ENCODE measurements at regions not wholly inside any gene's neighbourhood (a gene's known extent, or its start where the extent isn't known, plus 50 kb on each side); places are given as distances from the start of the nearest gene placed in this dataset.
A peak's percentile ranks its signal among the peaks of the same experiment; 100 is the strongest.

GRCh38 chr20:12199703-12200102 is 282.0 kb downstream of the BTBD3 start:
- H3K9ac ChIP-seq (ENCODE audit: control insufficient read depth, extremely low read depth, insufficient read depth, low read length) = no peak overlapping the region
- dilution Hi-C loops (cut with MboI; ENCODE audit: extremely low pct_ligation_motif_present, low sequenced_read_pairs) = no loop called here
- no peak overlapping the region for H2AFZ ChIP-seq (ENCODE audit: control insufficient read depth, low read length)
- H3K27ac ChIP-seq (ENCODE audit: control insufficient read depth, insufficient read depth, low read length) = no peak overlapping the region
- H3K9me1 ChIP-seq (ENCODE audit: control insufficient read depth, extremely low read depth, insufficient read depth, low read length) = no peaks in the 10 kb centered on the region
- H4K20me1 ChIP-seq (ENCODE audit: control insufficient read depth, extremely low read depth, insufficient read depth, low read length) = no peaks in the 10 kb centered on the region
- H3K4me1 ChIP-seq (ENCODE audit: control insufficient read depth, extremely low read depth, insufficient read depth, low read length) = no peaks in the 10 kb centered on the region
- no peaks in the 10 kb centered on the region for H3K27me3 ChIP-seq (ENCODE audit: control insufficient read depth, extremely low read depth, insufficient read depth, low read length)
- no peak overlapping the region for H3K4me2 ChIP-seq (ENCODE audit: control insufficient read depth, extremely low read depth, insufficient read depth, low read depth, low read length)
- TF ChIP-seq EZH2 (IDR thresholded peaks at IDR 0.05; ENCODE audit: low read length) (no peak), CTCF (optimal IDR thresholded peaks at IDR 0.05 in 1 of 3, IDR thresholded peaks at IDR 0.05 in 1 of 3, conservative IDR thresholded peaks at IDR 0.05 in 1 of 3; ENCODE audit: extremely low read depth in 1 of 3, insufficient read depth in 2 of 3, low read length in 3 of 3) (no peak)
- FAIRE-seq (no peak), DNase-seq (ENCODE audit: low read depth, low spot score) (no peak)
- no peaks in the 10 kb centered on the region for H3K36me3 ChIP-seq (ENCODE audit: control insufficient read depth in 2 of 2, extremely low read depth in 1 of 2, insufficient read depth in 2 of 2, low read length in 2 of 2)
- H3K9me3 ChIP-seq (ENCODE audit: control insufficient read depth, low read depth, low read length) = no peaks in the 10 kb centered on the region
- no peaks in the 10 kb centered on the region for H3K79me2 ChIP-seq (ENCODE audit: control insufficient read depth, insufficient read depth, low read length)
- no peak overlapping the region for H3K4me3 ChIP-seq (ENCODE audit: control insufficient read depth in 2 of 3, extremely low read depth in 1 of 3, insufficient read depth in 2 of 3, low read depth in 1 of 3, low read length in 3 of 3)

DNA sequence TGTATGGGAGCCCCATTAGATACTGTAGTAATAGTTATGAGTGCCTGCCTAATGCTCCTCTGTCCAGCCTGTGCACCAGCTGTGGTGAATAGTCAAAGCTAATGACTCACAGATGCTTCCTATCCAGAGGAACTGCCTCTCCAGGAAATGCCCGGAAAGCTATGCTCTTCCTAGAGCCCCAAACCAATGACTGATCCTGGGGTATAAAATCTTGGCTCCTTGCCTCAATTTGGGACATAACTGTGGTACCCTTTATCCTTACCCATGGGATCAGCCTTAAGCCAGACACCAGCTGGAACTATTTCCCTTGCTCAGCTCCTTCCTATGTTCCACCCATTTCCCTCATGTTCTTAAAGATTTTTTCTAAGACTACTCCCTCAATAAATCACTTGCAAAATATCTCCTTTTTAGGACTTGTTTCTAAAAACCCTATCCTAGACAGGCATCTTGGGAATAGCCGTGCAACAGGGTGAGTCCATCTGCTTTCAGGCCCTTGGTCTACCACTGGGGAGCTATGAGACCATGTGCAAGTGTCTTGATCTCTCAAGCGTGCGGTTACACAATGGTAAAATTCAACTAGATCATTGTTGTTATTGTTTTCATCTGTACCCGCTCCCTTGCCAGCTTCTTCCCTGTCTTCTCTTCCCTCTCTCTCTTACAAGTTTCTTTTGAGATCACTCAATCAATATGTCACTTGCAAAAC is 283.7 kb downstream of the BTBD3 start:
- FAIRE-seq = peak; percentile 5
- Histone ChIP-seq H4K20me1 (ENCODE audit: control insufficient read depth, extremely low read depth, insufficient read depth, low read length) (no peaks in the 10 kb centered on the region), H2AFZ (ENCODE audit: control insufficient read depth, low read length) (no peak overlapping the region), H3K9ac (ENCODE audit: control insufficient read depth, extremely low read depth, insufficient read depth, low read length) (no peak overlapping the region), H3K4me3 (ENCODE audit: control insufficient read depth in 2 of 3, extremely low read depth in 1 of 3, insufficient read depth in 2 of 3, low read depth in 1 of 3, low read length in 3 of 3) (no peak overlapping the region), H3K9me3 (ENCODE audit: control insufficient read depth, low read depth, low read length) (no peaks in the 10 kb centered on the region), H3K79me2 (ENCODE audit: control insufficient read depth, insufficient read depth, low read length) (no peaks in the 10 kb centered on the region), H3K4me2 (ENCODE audit: control insufficient read depth, extremely low read depth, insufficient read depth, low read depth, low read length) (no peak overlapping the region), H3K4me1 (ENCODE audit: control insufficient read depth, extremely low read depth, insufficient read depth, low read length) (no peaks in the 10 kb centered on the region), H3K9me1 (ENCODE audit: control insufficient read depth, extremely low read depth, insufficient read depth, low read length) (no peaks in the 10 kb centered on the region), H3K36me3 (ENCODE audit: control insufficient read depth in 2 of 2, extremely low read depth in 1 of 2, insufficient read depth in 2 of 2, low read length in 2 of 2) (no peaks in the 10 kb centered on the region), H3K27ac (ENCODE audit: control insufficient read depth, insufficient read depth, low read length) (no peak overlapping the region), H3K27me3 (ENCODE audit: control insufficient read depth, extremely low read depth, insufficient read depth, low read length) (no peaks in the 10 kb centered on the region)
- TF ChIP-seq EZH2 (IDR thresholded peaks at IDR 0.05; ENCODE audit: low read length) (no peak), CTCF (optimal IDR thresholded peaks at IDR 0.05 in 1 of 3, IDR thresholded peaks at IDR 0.05 in 1 of 3, conservative IDR thresholded peaks at IDR 0.05 in 1 of 3; ENCODE audit: extremely low read depth in 1 of 3, insufficient read depth in 2 of 3, low read length in 3 of 3) (no peak)
- dilution Hi-C loops (cut with MboI; ENCODE audit: extremely low pct_ligation_motif_present, low sequenced_read_pairs) = no loop called here
- no peak for DNase-seq (ENCODE audit: low read depth, low spot score)
